ENCODE measurements at regions not wholly inside any gene's neighbourhood (a gene's known extent, or its start where the extent isn't known, plus 50 kb on each side); places are given as distances from the start of the nearest gene placed in this dataset.

DNA sequence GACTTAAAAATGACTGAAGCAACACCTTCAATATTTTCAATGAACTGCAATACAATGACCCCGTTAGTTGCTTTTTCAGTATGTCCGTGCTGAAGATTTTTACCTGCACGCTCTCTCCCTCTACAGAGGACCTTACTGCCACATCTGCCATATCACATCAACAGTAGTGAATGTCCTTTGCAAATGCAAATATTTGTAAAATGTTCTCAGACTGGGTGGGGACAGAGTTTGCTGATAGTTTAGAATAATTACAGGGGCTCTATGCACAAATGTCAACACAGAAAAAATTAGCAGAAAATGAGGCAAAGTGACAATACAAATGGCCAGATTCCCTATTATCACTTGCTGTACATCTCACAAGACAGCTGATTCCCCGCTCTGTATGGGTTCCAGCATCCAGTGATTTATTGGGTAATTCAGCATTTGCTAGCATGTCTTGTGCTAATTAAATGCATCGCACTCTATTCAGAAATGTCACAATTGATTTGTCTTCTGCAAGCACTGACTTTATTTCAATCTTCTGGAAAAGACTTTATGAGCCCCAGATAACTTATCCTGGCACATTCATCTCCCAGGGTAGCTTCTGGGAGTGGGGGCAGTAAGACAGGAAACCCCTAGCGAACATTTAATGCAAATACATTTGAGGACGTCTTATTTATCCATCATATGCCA lies 69.1 kb upstream of the PTER start:
- DNase-seq = no peak

DNA sequence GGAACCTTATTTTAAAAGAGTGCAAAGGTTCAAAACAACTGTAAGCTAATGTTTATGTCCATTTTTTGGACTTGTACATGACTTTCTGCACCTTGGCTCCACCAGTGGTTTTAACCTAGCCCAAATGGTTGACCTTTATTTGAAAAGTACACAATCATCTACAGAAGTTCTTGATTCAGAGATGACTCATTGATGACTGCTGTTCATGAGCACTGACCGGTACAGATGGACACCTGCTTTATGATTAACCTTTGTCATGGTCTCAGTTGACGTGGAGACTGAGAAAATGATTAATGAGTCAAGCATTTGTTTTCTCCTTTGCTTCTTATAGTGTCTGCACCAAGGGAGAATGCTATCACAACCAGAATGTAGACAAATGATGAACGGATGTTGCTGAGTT lies 55.7 kb upstream of the PTER start:
- peak; percentile 28 for DNase-seq

- no peak for DNase-seq
Measured at GRCh38 chr10:16384021-16384420, 52.8 kb upstream of the PTER start.

GRCh38 chr10:16386855-16387254 lies 50.0 kb upstream of the PTER start:
- no peak for DNase-seq
